CD4-positive, CD25-positive, alpha-beta regulatory T cell (primary cell): ENCODE measurements at regions not wholly inside any gene's neighbourhood (a gene's known extent, or its start where the extent isn't known, plus 50 kb on each side); places are given as distances from the start of the nearest gene placed in this dataset.
"Not testable (repeated sequence)": the region's sequence is repeated elsewhere in the genome, so short reads cannot be mapped to it uniquely, and the experiment has no call there.

Source experiments
- ATAC-seq, 2 donors: fragments of 150-1000 bp; cut with Tn5 transposase; one replicate each; pipeline ENCODE4 v1.10.0; 2021; ENCODE audit warnings: low read depth in 2 of 2, moderate number of reproducible peaks in 2 of 2, moderate library complexity in 1 of 2
- DNase-seq, 3 donors: peaks; one replicate each; pipeline versions ENCODE4 v3.0.0 to v3.0.0-alpha.2; 2012 to 2022; ENCODE audit warnings: mixed read lengths in 1 of 3
- H3K27ac ChIP-seq: one replicate; pipeline ENCODE4 v1.7.0; 2013; ENCODE audit warnings: mild to moderate bottlenecking, low read length; ENCODE audit not compliant: insufficient read depth, poor library complexity, severe bottlenecking
- H3K27me3 ChIP-seq: one replicate; pipeline ENCODE4 v1.7.0; 2013; ENCODE audit warnings: low read length; ENCODE audit not compliant: control insufficient read depth, insufficient read depth
- H3K36me3 ChIP-seq: one replicate; pipeline ENCODE4 v1.7.0; 2013; ENCODE audit warnings: mild to moderate bottlenecking, low read length, moderate library complexity; ENCODE audit not compliant: control insufficient read depth, insufficient read depth
- H3K4me1 ChIP-seq: 2 replicates; pipeline ENCODE4 v1.7.0; 2013; ENCODE audit warnings: mild to moderate bottlenecking, low read length; ENCODE audit not compliant: insufficient read depth, control insufficient read depth, poor library complexity, severe bottlenecking
- H3K4me3 ChIP-seq: one replicate; pipeline ENCODE4 v1.7.0; 2013; ENCODE audit warnings: low read depth, mild to moderate bottlenecking, low read length, moderate library complexity
- H3K9me3 ChIP-seq, 2 experiments: 1 replicate in 1 of 2; 2 replicates in 1 of 2; pipeline ENCODE4 v1.7.0; 2013; ENCODE audit warnings: low read length in 2 of 2, mild to moderate bottlenecking in 1 of 2, moderate library complexity in 1 of 2; ENCODE audit not compliant: control insufficient read depth in 2 of 2
- H3K27ac Mint-ChIP-seq, 3 donors: one replicate each; pipeline ENCODE4 v1.8.0; 2020 to 2022; ENCODE audit warnings: mild to moderate bottlenecking in 3 of 3, mixed read lengths in 3 of 3, moderate library complexity in 2 of 3
- H3K27me3 Mint-ChIP-seq: one replicate; pipeline ENCODE4 v1.8.0; 2022; ENCODE audit warnings: mild to moderate bottlenecking, mixed read lengths
- H3K36me3 Mint-ChIP-seq: one replicate; pipeline ENCODE4 v1.8.0; 2020; ENCODE audit warnings: mixed read lengths
- H3K4me1 Mint-ChIP-seq, 4 donors: one replicate each; pipeline ENCODE4 v1.8.0; 2020 to 2022; ENCODE audit warnings: mixed read lengths in 4 of 4, mild to moderate bottlenecking in 1 of 4
- H3K4me3 Mint-ChIP-seq, 4 donors: one replicate each; pipeline ENCODE4 v1.8.0; 2020 to 2022; ENCODE audit warnings: mild to moderate bottlenecking in 4 of 4, mixed read lengths in 4 of 4, moderate library complexity in 3 of 4
- H3K9me3 Mint-ChIP-seq, 7 donors: one replicate each; pipeline ENCODE4 v1.8.0; 2020 to 2022; ENCODE audit warnings: mixed read lengths in 7 of 7, mild to moderate bottlenecking in 3 of 7, moderate library complexity in 2 of 7

DNA sequence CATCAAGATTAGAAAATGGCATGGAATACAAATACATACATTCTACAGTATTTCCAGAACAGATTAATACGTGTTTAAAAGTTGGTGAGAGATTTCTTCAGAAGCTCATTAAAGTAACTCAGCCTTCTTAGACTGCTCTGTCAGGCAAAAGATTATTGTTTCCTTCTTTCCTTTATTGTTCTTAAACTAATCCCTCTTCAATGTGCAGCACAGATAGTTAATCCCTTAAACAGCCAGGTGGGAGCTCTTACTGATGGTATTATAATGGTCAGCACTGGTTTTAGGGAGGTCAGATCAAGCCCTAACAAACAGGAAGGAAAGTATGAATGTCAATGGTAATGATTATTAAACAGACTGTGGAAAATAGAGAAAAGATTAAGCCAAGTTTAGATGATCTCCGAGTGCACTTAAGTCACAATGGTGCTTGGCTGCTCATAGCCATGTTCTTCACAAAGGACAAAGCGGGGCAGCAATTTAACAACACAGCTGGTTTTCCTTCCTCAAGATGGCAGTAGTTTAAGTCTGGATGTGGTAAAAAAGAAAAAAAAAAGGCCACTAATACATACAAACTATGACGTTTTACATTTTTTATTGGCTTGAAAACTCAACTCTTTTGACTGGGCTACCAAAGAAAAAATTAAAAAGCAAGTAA, 992.6 kb downstream of the PCDH9 start:
- H3K27ac Mint-ChIP-seq, result no peak overlapping the region
- ATAC-seq (no peak), DNase-seq (no peak)
- H3K36me3 Mint-ChIP-seq, result no peaks in the 10 kb centered on the region
- H3K4me3 Mint-ChIP-seq, result no peak overlapping the region
- peaks cover 0 to 4% (median 0%) of the 10 kb centered on the region in 4 donors for H3K4me1 Mint-ChIP-seq
- no peaks in the 10 kb centered on the region for H3K9me3 ChIP-seq
- H3K36me3 ChIP-seq, result no peaks in the 10 kb centered on the region
- H3K4me1 ChIP-seq, result no peaks in the 10 kb centered on the region
- no peak overlapping the region for H3K4me3 ChIP-seq
- no peak overlapping the region for H3K27ac ChIP-seq
- peaks cover 5 to 38% (median 11%) of the 10 kb centered on the region in 7 donors for H3K9me3 Mint-ChIP-seq
- H3K27me3 Mint-ChIP-seq, result no peaks in the 10 kb centered on the region
- H3K27me3 ChIP-seq, result no peaks in the 10 kb centered on the region

DNA sequence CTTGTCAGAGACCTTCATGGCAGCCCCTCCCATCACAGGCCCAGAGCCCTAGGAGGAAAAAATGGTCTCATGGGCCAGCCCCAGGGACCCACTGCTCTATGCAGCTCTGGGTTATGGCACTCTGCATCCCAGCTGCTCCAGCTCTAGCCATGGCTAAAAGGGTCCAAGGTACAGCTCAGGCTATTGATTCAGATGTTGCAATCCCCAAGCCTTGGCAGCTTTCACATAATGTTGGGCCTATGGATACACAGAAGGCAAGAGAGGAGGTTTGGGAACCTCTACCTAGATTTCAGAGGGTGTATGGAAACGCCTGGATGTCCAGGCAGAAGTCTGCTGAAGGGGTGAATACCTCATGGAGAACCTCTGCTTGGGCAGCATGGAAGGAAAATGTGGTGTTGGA, 996.0 kb downstream of the PCDH9 start:
- H3K4me1 Mint-ChIP-seq, result peaks cover 0 to 3% (median 0%) of the 10 kb centered on the region in 4 donors
- no peaks in the 10 kb centered on the region for H3K27me3 Mint-ChIP-seq
- H3K36me3 ChIP-seq, result no peaks in the 10 kb centered on the region
- no peaks in the 10 kb centered on the region for H3K36me3 Mint-ChIP-seq
- H3K27ac ChIP-seq, result no peak overlapping the region
- no peaks in the 10 kb centered on the region for H3K4me1 ChIP-seq
- H3K27me3 ChIP-seq, result no peaks in the 10 kb centered on the region
- DNase-seq (no peak), ATAC-seq (no peak)
- no peak overlapping the region for H3K4me3 ChIP-seq
- peaks cover 0 to 34% (median 12%) of the 10 kb centered on the region in 7 donors for H3K9me3 Mint-ChIP-seq
- H3K9me3 ChIP-seq, result no peaks in the 10 kb centered on the region
- no peak overlapping the region for H3K27ac Mint-ChIP-seq
- H3K4me3 Mint-ChIP-seq, result no peak overlapping the region

GRCh38 chr13:66231958-66232357, 998.2 kb downstream of the PCDH9 start:
- H3K4me1 ChIP-seq, H3K27me3 ChIP-seq, DNase-seq, H3K36me3 Mint-ChIP-seq, ATAC-seq, H3K27me3 Mint-ChIP-seq, H3K4me1 Mint-ChIP-seq, H3K36me3 ChIP-seq, H3K27ac ChIP-seq, H3K4me3 ChIP-seq, H3K27ac Mint-ChIP-seq, H3K9me3 ChIP-seq, H3K4me3 Mint-ChIP-seq: not testable (repeated sequence)
- peaks cover under 1 to 36% (median 12%) of the 10 kb centered on the region in 7 donors for H3K9me3 Mint-ChIP-seq

DNA sequence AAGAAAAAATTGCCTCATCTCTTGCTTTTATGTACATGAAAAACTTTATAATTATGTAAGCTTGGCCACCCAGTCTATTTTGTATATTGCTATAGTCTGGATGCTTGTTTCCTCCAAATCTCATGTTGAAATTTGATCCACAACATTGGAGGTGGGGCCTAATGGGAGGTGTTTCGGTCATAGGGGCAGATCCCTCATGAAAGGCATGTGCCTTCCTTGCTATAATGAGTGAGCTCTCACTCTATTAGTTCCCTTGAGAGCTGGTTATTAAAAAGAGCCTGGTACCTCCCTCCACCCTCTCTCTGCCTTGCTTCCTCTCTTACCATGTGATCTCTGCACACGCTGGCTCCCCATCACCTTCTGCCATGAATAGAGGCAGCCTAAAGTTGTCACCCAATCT, 1005.1 kb downstream of the PCDH9 start:
- Mint-ChIP-seq H3K4me1 (peaks cover 0 to 5% (median 0%) of the 10 kb centered on the region in 4 donors), H3K4me3 (no peak overlapping the region)

DNA sequence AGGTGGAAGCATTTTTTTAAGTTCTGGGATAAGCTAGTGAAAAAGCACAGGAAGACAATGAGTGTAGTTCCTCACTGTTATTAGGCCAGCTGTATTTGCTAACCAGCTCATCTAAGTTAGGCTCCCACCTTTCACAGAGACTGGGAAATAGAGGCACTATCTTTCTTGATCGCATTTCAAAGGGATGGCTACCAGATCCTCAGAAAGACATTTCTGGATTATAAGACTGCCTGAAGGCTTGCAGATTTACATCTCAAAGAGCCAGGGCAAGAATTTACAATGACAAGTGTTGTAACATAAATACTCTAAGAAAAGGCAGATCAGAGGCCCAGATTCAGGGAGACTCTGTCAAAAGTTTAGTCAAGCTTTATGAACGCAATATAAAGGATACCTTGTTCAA, 1005.5 kb downstream of the PCDH9 start:
- ATAC-seq (no peak), DNase-seq (no peak)
- H3K4me1 Mint-ChIP-seq, result peaks cover 0 to 5% (median 0%) of the 10 kb centered on the region in 4 donors
- H3K27ac Mint-ChIP-seq, result no peak overlapping the region
- H3K27me3 Mint-ChIP-seq, result no peaks in the 10 kb centered on the region
- peaks cover 0 to 15% (median 8%) of the 10 kb centered on the region in 7 donors for H3K9me3 Mint-ChIP-seq
- no peak overlapping the region for H3K27ac ChIP-seq
- H3K4me3 ChIP-seq, result no peak overlapping the region
- peaks cover 0 to 4% of the 10 kb centered on the region in 2 experiments for H3K9me3 ChIP-seq
- no peak overlapping the region for H3K4me3 Mint-ChIP-seq
- peaks cover 4% of the 10 kb centered on the region for H3K36me3 Mint-ChIP-seq
- no peaks in the 10 kb centered on the region for H3K36me3 ChIP-seq
- no peaks in the 10 kb centered on the region for H3K27me3 ChIP-seq
- H3K4me1 ChIP-seq, result no peaks in the 10 kb centered on the region

More for the DNA sequence above, 1005.1 kb downstream of the PCDH9 start:
- H3K36me3 ChIP-seq, result no peaks in the 10 kb centered on the region
- Mint-ChIP-seq H3K27me3 (no peaks in the 10 kb centered on the region), H3K36me3 (peaks cover 4% of the 10 kb centered on the region), H3K27ac (no peak overlapping the region), H3K9me3 (peaks cover 0 to 19% (median 8%) of the 10 kb centered on the region in 7 donors)
- peaks cover 0 to under 1% of the 10 kb centered on the region in 2 experiments for H3K9me3 ChIP-seq
- no peak overlapping the region for H3K27ac ChIP-seq
- no peaks in the 10 kb centered on the region for H3K27me3 ChIP-seq
- no peak overlapping the region for H3K4me3 ChIP-seq
- no peak for ATAC-seq
- no peak for DNase-seq
- no peaks in the 10 kb centered on the region for H3K4me1 ChIP-seq

- Mint-ChIP-seq H3K4me1 (peaks cover 0 to 5% (median 0%) of the 10 kb centered on the region in 4 donors), H3K36me3 (peaks cover 4% of the 10 kb centered on the region), H3K27me3 (no peaks in the 10 kb centered on the region), H3K27ac (no peak overlapping the region), H3K9me3 (peaks cover 0 to 22% (median 10%) of the 10 kb centered on the region in 7 donors), H3K4me3 (no peak overlapping the region)
- Histone ChIP-seq H3K4me1 (no peaks in the 10 kb centered on the region), H3K9me3 (peaks cover 0 to 9% of the 10 kb centered on the region in 2 experiments), H3K36me3 (no peaks in the 10 kb centered on the region), H3K4me3 (no peak overlapping the region), H3K27ac (no peak overlapping the region), H3K27me3 (no peaks in the 10 kb centered on the region)
- ATAC-seq, result no peak
- DNase-seq, result no peak
Observed at GRCh38 chr13:66222926-66223325, 1007.2 kb downstream of the PCDH9 start.

DNA sequence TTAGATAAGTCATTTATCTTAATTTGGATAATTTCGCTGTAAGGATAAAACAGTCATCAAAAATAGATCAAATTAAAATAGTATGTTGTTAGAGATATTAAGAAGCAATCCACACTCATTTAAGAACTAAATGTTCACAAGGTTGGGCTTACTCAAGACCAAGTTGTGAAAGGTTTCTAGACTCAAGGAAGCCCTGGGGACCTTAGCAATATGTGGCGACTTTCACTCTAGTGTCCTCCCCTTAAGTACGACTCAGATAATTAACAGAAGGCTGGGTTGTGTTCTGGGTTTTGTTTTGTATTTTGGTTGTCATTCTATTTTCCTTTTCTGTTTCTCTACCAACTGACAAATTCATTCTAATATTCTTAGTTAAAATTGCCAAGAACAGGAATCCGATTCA, 1008.0 kb downstream of the PCDH9 start:
- Mint-ChIP-seq H3K4me1 (peaks cover 0 to 5% (median 0%) of the 10 kb centered on the region in 4 donors), H3K27ac (no peak overlapping the region), H3K27me3 (no peaks in the 10 kb centered on the region), H3K9me3 (peaks cover 0 to 20% (median 10%) of the 10 kb centered on the region in 7 donors), H3K4me3 (no peak overlapping the region), H3K36me3 (peaks cover 3% of the 10 kb centered on the region)
- DNase-seq (no peak), ATAC-seq (no peak)
- no peaks in the 10 kb centered on the region for H3K36me3 ChIP-seq
- peaks cover 0 to 9% of the 10 kb centered on the region in 2 experiments for H3K9me3 ChIP-seq
- no peak overlapping the region for H3K27ac ChIP-seq
- no peaks in the 10 kb centered on the region for H3K27me3 ChIP-seq
- H3K4me3 ChIP-seq, result no peak overlapping the region
- no peaks in the 10 kb centered on the region for H3K4me1 ChIP-seq

DNA sequence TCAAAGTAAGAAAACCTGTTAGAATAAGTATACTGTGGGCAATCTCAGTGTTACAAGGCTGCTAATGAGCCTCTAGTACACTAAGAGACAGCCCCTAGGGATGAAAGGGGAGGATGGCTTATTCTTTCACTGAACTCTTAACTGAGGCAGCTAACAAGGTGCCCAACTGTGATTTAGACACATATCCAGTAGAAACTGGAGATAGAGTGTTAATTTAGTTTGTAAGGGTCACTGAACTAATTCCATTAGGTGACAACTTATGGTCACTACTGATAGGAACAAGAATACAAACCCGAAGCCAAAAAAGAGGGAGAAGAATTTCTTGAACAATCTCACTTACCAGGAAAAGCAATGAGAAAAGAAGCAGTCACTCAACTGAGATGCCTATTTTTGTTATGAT, 1010.6 kb downstream of the PCDH9 start:
- DNase-seq, result no peak
- Mint-ChIP-seq H3K4me1 (peaks cover 0 to 5% (median 0%) of the 10 kb centered on the region in 4 donors), H3K27me3 (no peaks in the 10 kb centered on the region), H3K4me3 (no peak overlapping the region), H3K27ac (no peak overlapping the region), H3K36me3 (no peaks in the 10 kb centered on the region), H3K9me3 (peaks cover 0 to 31% (median 6%) of the 10 kb centered on the region in 7 donors)
- Histone ChIP-seq H3K27me3 (no peaks in the 10 kb centered on the region), H3K9me3 (peaks cover 0 to 9% of the 10 kb centered on the region in 2 experiments), H3K36me3 (no peaks in the 10 kb centered on the region), H3K4me1 (no peaks in the 10 kb centered on the region), H3K4me3 (no peak overlapping the region), H3K27ac (no peak overlapping the region)
- ATAC-seq, result no peak
